Parathyroid adenoma (tissue), 2 donors: ENCODE measurements at regions not wholly inside any gene's neighbourhood (a gene's known extent, or its start where the extent isn't known, plus 50 kb on each side); places are given as distances from the start of the nearest gene placed in this dataset.
"Not testable (repeated sequence)": the region's sequence is repeated elsewhere in the genome, so short reads cannot be mapped to it uniquely, and the experiment has no call there.

Experiments used
- H2AFZ ChIP-seq: fragments of 300-600 bp; sonication (generic); one replicate; pipeline ENCODE4 v1.7.0; 2017; ENCODE audit warnings: antibody characterized with exemption, mild to moderate bottlenecking
- H3K27ac ChIP-seq: fragments of 300-600 bp; sonication (generic); one replicate; pipeline ENCODE4 v1.7.0; 2017
- H3K27me3 ChIP-seq: fragments of 300-600 bp; sonication (generic); one replicate; pipeline ENCODE4 v1.7.0; 2017; ENCODE audit warnings: low read length; ENCODE audit not compliant: control insufficient read depth, insufficient read depth
- H3K36me3 ChIP-seq: fragments of 300-600 bp; sonication (generic); one replicate; pipeline ENCODE4 v1.7.0; 2017; ENCODE audit warnings: low read length; ENCODE audit not compliant: control insufficient read depth, insufficient read depth
- H3K4me1 ChIP-seq: fragments of 300-600 bp; sonication (generic); one replicate; pipeline ENCODE4 v1.7.0; 2017; ENCODE audit warnings: control low read depth
- H3K4me2 ChIP-seq: fragments of 300-600 bp; sonication (generic); one replicate; pipeline ENCODE4 v1.7.0; 2017; ENCODE audit warnings: low read length
- H3K4me3 ChIP-seq: fragments of 300-600 bp; sonication (generic); one replicate; pipeline ENCODE4 v1.7.0; 2017; ENCODE audit warnings: low read depth, low read length
- H3K79me2 ChIP-seq: fragments of 300-600 bp; sonication (generic); one replicate; pipeline ENCODE4 v1.7.0; 2017; ENCODE audit warnings: control low read depth
- H3K9ac ChIP-seq: fragments of 300-600 bp; sonication (generic); one replicate; pipeline ENCODE4 v1.7.0; 2017; ENCODE audit warnings: mild to moderate bottlenecking
- H3K9me3 ChIP-seq: fragments of 300-600 bp; sonication (generic); one replicate; pipeline ENCODE4 v1.7.0; 2017; ENCODE audit warnings: low read length; ENCODE audit not compliant: control insufficient read depth
- CTCF ChIP-seq: fragments of 300-600 bp; sonication (generic); IDR thresholded peaks from one replicate; pipeline ENCODE4 v1.7.0; 2017; ENCODE audit warnings: antibody characterized with exemption, mild to moderate bottlenecking
- donor health status: primary hyperparathyroidism.

GRCh38 chr18:57887543-57888383 lies 84.6 kb upstream of the ATP8B1 start:
- no peaks in the 10 kb centered on the region for H3K27me3 ChIP-seq
- no peak overlapping the region for H2AFZ ChIP-seq
- no peak overlapping the region for H3K4me2 ChIP-seq
- H3K4me1 ChIP-seq, result no peaks in the 10 kb centered on the region
- no peaks in the 10 kb centered on the region for H3K9me3 ChIP-seq
- no peaks in the 10 kb centered on the region for H3K79me2 ChIP-seq
- H3K9ac ChIP-seq, result no peak overlapping the region
- no peak overlapping the region for H3K27ac ChIP-seq
- H3K4me3 ChIP-seq, result no peak overlapping the region
- H3K36me3 ChIP-seq, result no peaks in the 10 kb centered on the region
- TF ChIP-seq CTCF, result no peak

DNA sequence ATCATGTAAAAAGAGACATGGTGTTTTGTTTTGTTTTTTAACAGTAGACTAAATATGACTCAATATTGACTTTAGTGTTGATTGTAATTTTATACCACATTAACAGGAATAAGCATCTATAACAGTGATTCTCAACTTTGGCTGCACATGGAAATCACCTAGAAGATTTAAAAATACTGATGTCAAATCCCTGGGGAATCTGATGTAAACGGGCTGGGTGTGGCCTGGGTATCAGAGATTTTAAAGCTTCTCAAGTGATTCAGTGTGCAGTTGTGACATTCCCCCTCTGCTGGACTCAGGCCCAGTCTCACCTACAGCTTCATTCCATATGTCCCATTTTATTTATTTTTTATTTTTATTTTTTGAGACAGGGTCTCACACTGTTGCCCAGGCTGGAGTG lies 82.8 kb upstream of the ATP8B1 start:
- Histone ChIP-seq H3K79me2 (no peaks in the 10 kb centered on the region), H3K4me2 (no peak overlapping the region), H3K4me3 (no peak overlapping the region), H2AFZ (no peak overlapping the region), H3K27me3 (no peaks in the 10 kb centered on the region), H3K9ac (no peak overlapping the region), H3K27ac (no peak overlapping the region), H3K36me3 (no peaks in the 10 kb centered on the region), H3K4me1 (no peaks in the 10 kb centered on the region), H3K9me3 (no peaks in the 10 kb centered on the region)
- no peak for TF ChIP-seq CTCF

DNA sequence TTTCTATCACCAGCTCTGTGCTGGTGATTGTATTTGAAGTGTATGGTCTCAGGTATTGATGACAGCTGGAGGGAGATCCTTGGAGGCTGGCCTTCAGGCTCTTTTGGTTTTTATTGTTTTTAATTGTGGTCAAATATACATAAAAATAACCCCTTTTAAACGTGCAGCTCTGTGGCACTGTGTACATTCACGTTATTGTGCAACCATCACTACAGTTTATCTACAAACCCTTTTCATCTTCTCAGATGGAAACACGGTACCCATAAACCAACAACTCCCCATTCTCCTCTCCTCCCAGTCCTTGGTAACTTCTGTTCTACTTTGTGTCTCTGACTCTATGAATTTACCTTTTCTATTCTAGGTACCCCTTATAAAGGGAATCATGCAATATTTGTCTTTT lies 79.3 kb upstream of the ATP8B1 start:
- H3K4me2 ChIP-seq, result no peak overlapping the region
- no peak overlapping the region for H3K27ac ChIP-seq
- no peaks in the 10 kb centered on the region for H3K79me2 ChIP-seq
- H3K9me3 ChIP-seq, result no peaks in the 10 kb centered on the region
- no peak overlapping the region for H3K9ac ChIP-seq
- no peak for TF ChIP-seq CTCF
- H3K4me3 ChIP-seq, result no peak overlapping the region
- H2AFZ ChIP-seq, result no peak overlapping the region
- H3K36me3 ChIP-seq, result no peaks in the 10 kb centered on the region
- H3K27me3 ChIP-seq, result no peaks in the 10 kb centered on the region
- H3K4me1 ChIP-seq, result no peaks in the 10 kb centered on the region

DNA sequence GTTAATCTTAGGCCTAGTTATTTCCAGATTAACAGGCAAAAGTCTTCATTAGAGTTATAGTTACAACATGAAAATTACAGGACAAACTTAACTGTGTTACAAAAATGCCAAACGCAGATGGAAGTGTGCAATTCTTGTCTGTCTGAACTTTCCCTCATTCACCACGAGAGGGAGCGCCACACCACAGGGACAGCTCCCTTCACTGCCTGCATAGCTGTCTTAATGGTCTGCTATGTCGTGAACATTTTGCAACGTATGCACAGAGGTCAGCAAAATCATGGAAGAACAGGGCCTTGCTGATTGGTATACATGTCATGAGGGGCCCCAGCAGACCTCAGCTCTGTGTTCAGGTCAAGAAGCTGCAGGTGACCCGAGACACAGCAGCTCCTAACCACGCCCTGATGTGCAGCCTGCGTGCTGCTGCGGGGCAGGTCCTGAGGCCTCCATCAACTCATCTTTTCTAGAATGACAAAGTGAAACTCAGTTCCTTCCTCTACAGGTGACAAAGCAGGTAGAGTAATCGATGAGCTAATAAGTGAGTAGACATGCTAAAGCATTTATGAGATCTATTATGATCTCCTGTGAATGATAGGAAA lies 78.8 kb upstream of the ATP8B1 start:
- H3K4me3 ChIP-seq, result no peak overlapping the region
- no peaks in the 10 kb centered on the region for H3K4me1 ChIP-seq
- TF ChIP-seq CTCF, result peak; percentile 87
- H3K36me3 ChIP-seq, result no peaks in the 10 kb centered on the region
- H3K9ac ChIP-seq, result no peak overlapping the region
- no peaks in the 10 kb centered on the region for H3K27me3 ChIP-seq
- H3K79me2 ChIP-seq, result no peaks in the 10 kb centered on the region
- H3K4me2 ChIP-seq, result no peak overlapping the region
- no peak overlapping the region for H3K27ac ChIP-seq
- no peaks in the 10 kb centered on the region for H3K9me3 ChIP-seq
- H2AFZ ChIP-seq, result peak overlapping the region; percentile 41

DNA sequence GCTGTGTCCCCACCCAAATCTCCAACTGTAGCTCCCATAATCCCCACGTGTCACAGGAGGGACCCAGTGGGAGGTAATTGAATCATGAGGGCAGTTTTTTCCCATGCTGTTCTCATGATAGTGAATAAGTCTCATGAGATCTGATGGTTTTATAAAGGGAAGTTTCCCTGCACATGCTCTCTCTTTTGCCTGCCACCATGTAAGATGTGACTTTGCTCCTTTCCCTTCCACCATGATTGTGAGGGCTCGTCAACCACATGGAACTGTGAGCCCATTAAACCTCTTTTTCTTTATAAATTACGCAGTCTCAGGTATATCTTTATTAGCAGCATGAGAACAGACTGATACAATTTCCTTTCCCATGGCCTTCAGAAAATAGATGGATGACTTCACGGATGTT lies 76.8 kb upstream of the ATP8B1 start:
- not testable (repeated sequence) for H3K79me2 ChIP-seq, H3K4me2 ChIP-seq, H3K9me3 ChIP-seq, H3K36me3 ChIP-seq, H3K4me1 ChIP-seq, H2AFZ ChIP-seq, H3K4me3 ChIP-seq, H3K27ac ChIP-seq, H3K9ac ChIP-seq, H3K27me3 ChIP-seq
